GM21723 (cell line): ENCODE measurements at regions not wholly inside any gene's neighbourhood (a gene's known extent, or its start where the extent isn't known, plus 50 kb on each side); places are given as distances from the start of the nearest gene placed in this dataset.
"Not testable (repeated sequence)": the region's sequence is repeated elsewhere in the genome, so short reads cannot be mapped to it uniquely, and the experiment has no call there.

Source experiments
- ATAC-seq: cut with Tn5 transposase; IDR thresholded peaks from one replicate; pipeline ENCODE4 v1.9.1; 2021; ENCODE audit warnings: mild to moderate bottlenecking, moderate library complexity; ENCODE audit not compliant: unreplicated experiment

- no peak for ATAC-seq
Measured at GRCh38 chr5:42950116-42950455, 90.0 kb downstream of the ANXA2R start.

- ATAC-seq: peak; percentile 52
Measured at GRCh38 chr5:42949348-42950115, 90.6 kb downstream of the ANXA2R start.

GRCh38 chr5:42948961-42949347, 91.2 kb downstream of the ANXA2R start:
- no peak for ATAC-seq

- ATAC-seq: no peak
Measured at GRCh38 chr5:42944989-42945388, 95.1 kb downstream of the ANXA2R start.

GRCh38 chr5:42943931-42944631, 96.0 kb downstream of the ANXA2R start:
- no peak for ATAC-seq

GRCh38 chr5:42940853-42941252, 99.3 kb downstream of the ANXA2R start:
- ATAC-seq: no peak

- ATAC-seq: not testable (repeated sequence)
Measured at GRCh38 chr5:42932011-42932410, 108.1 kb downstream of the ANXA2R start.

GRCh38 chr5:42931451-42931850, 108.7 kb downstream of the ANXA2R start:
- not testable (repeated sequence) for ATAC-seq

GRCh38 chr5:42930934-42931333, 109.2 kb downstream of the ANXA2R start:
- ATAC-seq: no peak

GRCh38 chr5:42929871-42930270, 110.2 kb downstream of the ANXA2R start:
- ATAC-seq: no peak

- peak; percentile 78 for ATAC-seq
Measured at GRCh38 chr5:42927730-42928129, 112.4 kb downstream of the ANXA2R start.

GRCh38 chr5:42924686-42925085, 113.0 kb upstream of the SELENOP start:
- no peak for ATAC-seq

GRCh38 chr5:42924226-42924625, 112.5 kb upstream of the SELENOP start:
- ATAC-seq: no peak

- ATAC-seq: no peak
Measured at GRCh38 chr5:42923710-42924109, 112.0 kb upstream of the SELENOP start.

- ATAC-seq: no peak
Measured at GRCh38 chr5:42919600-42919999, 107.9 kb upstream of the SELENOP start.

GRCh38 chr5:42915306-42915866, 103.7 kb upstream of the SELENOP start:
- no peak for ATAC-seq

GRCh38 chr5:42912184-42912798, 100.6 kb upstream of the SELENOP start:
- ATAC-seq: no peak

GRCh38 chr5:42908509-42909488, 97.1 kb upstream of the SELENOP start:
- ATAC-seq: peak; percentile 94

- no peak for ATAC-seq
Measured at GRCh38 chr5:42908086-42908485, 96.4 kb upstream of the SELENOP start.

- no peak for ATAC-seq
Measured at GRCh38 chr5:42905827-42906226, 94.1 kb upstream of the SELENOP start.

GRCh38 chr5:42900734-42901133, 89.0 kb upstream of the SELENOP start:
- no peak for ATAC-seq
